ENCODE measurements at regions not wholly inside any gene's neighbourhood (a gene's known extent, or its start where the extent isn't known, plus 50 kb on each side); places are given as distances from the start of the nearest gene placed in this dataset.

GRCh38 chr7:16356301-16356958 is 64.9 kb downstream of the CRPPA start:
- no peak for TF ChIP-seq POLR2AphosphoS5 (IDR thresholded peaks at IDR 0.05; ENCODE audit: low read depth, low read length)
- no peak for TF ChIP-seq POLR2A (IDR thresholded peaks at IDR 0.05; ENCODE audit: low read depth, low read length)

Data from GM12892 (cell line).